C4-2B (cell line): ENCODE measurements at regions not wholly inside any gene's neighbourhood (a gene's known extent, or its start where the extent isn't known, plus 50 kb on each side); places are given as distances from the start of the nearest gene placed in this dataset.

Experiments used
- ZFX ChIP-seq: fragments of 450-650 bp; IDR thresholded peaks from 2 replicates; pipeline ENCODE4 v1.6.1; 2017
- TF ChIP-seq, protein P1 (sequence below): fragments of 450-650 bp; conservative IDR thresholded peaks from 2 replicates; pipeline ENCODE4 v1.5.1; 2017; ENCODE audit warnings: mild to moderate bottlenecking

GRCh38 chr4:66574145-66574978 is 904.1 kb upstream of the EPHA5 start:
- TF ChIP-seq, protein P1, sequence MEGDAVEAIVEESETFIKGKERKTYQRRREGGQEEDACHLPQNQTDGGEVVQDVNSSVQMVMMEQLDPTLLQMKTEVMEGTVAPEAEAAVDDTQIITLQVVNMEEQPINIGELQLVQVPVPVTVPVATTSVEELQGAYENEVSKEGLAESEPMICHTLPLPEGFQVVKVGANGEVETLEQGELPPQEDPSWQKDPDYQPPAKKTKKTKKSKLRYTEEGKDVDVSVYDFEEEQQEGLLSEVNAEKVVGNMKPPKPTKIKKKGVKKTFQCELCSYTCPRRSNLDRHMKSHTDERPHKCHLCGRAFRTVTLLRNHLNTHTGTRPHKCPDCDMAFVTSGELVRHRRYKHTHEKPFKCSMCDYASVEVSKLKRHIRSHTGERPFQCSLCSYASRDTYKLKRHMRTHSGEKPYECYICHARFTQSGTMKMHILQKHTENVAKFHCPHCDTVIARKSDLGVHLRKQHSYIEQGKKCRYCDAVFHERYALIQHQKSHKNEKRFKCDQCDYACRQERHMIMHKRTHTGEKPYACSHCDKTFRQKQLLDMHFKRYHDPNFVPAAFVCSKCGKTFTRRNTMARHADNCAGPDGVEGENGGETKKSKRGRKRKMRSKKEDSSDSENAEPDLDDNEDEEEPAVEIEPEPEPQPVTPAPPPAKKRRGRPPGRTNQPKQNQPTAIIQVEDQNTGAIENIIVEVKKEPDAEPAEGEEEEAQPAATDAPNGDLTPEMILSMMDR: no peak
- TF ChIP-seq ZFX: no peak
